Activated CD8-positive, alpha-beta T cell treated with anti-CD3 and anti-CD28 coated beads, Interleukin-2, amount 10 ng/mL, durations not matched to agents 7 days and 5 days (primary cell): ENCODE measurements at regions not wholly inside any gene's neighbourhood (a gene's known extent, or its start where the extent isn't known, plus 50 kb on each side); places are given as distances from the start of the nearest gene placed in this dataset.

Experiments used
- ATAC-seq: fragments of 150-1000 bp; cut with Tn5 transposase; one replicate; pipeline ENCODE4 v1.10.0; 2021; ENCODE audit warnings: moderate library complexity
- CTCF ChIA-PET: fragments of 350-600 bp; sonication (Branson Sonifier 250); formaldehyde crosslinking; loops from one replicate; lab custom pipeline; 2021; ENCODE audit warnings: antibody characterized with exemption; lab: Charles Lee
- POLR2A ChIA-PET: fragments of 350-600 bp; sonication (Branson Sonifier 250); formaldehyde crosslinking; loops from one replicate; lab custom pipeline; 2021; ENCODE audit warnings: antibody characterized with exemption; lab: Charles Lee
- DNase-seq: peaks from one replicate; pipeline ENCODE4 v3.0.0-alpha.2; 2020
- H3K27ac Mint-ChIP-seq: one replicate; pipeline ENCODE4 v1.8.0; 2021; ENCODE audit warnings: mild to moderate bottlenecking, mixed read lengths
- H3K27me3 Mint-ChIP-seq: one replicate; pipeline ENCODE4 v1.8.0; 2021; ENCODE audit warnings: low read depth, mixed read lengths
- H3K36me3 Mint-ChIP-seq: one replicate; pipeline ENCODE4 v1.8.0; 2021; ENCODE audit warnings: low read depth, mixed read lengths
- H3K4me1 Mint-ChIP-seq: one replicate; pipeline ENCODE4 v1.8.0; 2021; ENCODE audit warnings: low read depth, mixed read lengths
- H3K4me3 Mint-ChIP-seq: one replicate; pipeline ENCODE4 v1.8.0; 2021; ENCODE audit warnings: mild to moderate bottlenecking, mixed read lengths
- H3K9me3 Mint-ChIP-seq: one replicate; pipeline ENCODE4 v1.8.0; 2022; ENCODE audit warnings: mixed read lengths; ENCODE audit not compliant: insufficient read depth

DNA sequence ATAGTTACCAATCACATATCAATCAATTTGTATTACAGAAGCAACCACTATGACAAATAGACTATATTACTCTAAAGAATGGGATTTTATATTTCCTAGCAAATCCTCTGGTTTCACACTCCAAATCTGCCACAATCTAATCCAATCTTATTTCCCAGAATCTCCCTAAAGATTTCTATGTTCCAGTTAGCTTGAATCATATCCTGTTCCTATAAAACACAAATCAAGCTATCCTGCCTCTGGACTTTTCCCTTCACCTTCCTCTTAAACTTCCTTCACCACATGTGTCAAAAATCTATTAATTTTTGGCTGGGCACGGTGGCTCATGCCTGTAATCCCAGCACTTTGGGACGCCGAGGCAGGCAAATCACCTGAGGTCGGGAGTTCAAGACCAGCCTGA, 50.0 kb downstream of the PIK3C2A start:
- POLR2A ChIA-PET = no interaction called here
- peaks cover 18% of the 10 kb centered on the region for H3K36me3 Mint-ChIP-seq
- ATAC-seq = no peak
- CTCF ChIA-PET = no interaction called here
- no peak overlapping the region for H3K27ac Mint-ChIP-seq
- DNase-seq = no peak
- no peaks in the 10 kb centered on the region for H3K9me3 Mint-ChIP-seq
- H3K27me3 Mint-ChIP-seq = no peaks in the 10 kb centered on the region
- H3K4me3 Mint-ChIP-seq = no peak overlapping the region
- H3K4me1 Mint-ChIP-seq = peaks cover 29% of the 10 kb centered on the region

DNA sequence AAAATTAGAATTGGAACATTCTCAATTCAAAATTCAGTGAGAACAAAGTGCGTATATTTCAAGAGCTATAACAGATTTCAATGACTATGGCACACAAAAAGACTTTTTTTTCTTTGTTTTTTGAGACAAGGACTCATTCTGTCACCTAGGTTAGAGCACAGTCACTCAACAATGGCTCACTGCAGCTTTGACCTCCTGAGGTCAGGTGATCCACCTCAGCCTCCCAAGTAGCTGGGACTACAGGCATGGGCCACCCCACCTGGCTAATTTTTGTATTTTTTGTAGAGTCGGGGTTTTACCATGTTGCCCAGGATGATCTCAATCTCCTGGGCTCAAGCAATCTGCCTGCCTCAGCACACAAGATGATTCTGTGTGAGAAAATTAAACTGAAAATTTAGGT, 51.5 kb downstream of the PIK3C2A start:
- Mint-ChIP-seq H3K4me1 (peaks cover 14% of the 10 kb centered on the region), H3K27me3 (no peaks in the 10 kb centered on the region), H3K4me3 (no peak overlapping the region), H3K36me3 (peaks cover 16% of the 10 kb centered on the region), H3K9me3 (no peaks in the 10 kb centered on the region), H3K27ac (no peak overlapping the region)
- DNase-seq (no peak), ATAC-seq (no peak)
- POLR2A ChIA-PET = no interaction called here
- CTCF ChIA-PET = no interaction called here

DNA sequence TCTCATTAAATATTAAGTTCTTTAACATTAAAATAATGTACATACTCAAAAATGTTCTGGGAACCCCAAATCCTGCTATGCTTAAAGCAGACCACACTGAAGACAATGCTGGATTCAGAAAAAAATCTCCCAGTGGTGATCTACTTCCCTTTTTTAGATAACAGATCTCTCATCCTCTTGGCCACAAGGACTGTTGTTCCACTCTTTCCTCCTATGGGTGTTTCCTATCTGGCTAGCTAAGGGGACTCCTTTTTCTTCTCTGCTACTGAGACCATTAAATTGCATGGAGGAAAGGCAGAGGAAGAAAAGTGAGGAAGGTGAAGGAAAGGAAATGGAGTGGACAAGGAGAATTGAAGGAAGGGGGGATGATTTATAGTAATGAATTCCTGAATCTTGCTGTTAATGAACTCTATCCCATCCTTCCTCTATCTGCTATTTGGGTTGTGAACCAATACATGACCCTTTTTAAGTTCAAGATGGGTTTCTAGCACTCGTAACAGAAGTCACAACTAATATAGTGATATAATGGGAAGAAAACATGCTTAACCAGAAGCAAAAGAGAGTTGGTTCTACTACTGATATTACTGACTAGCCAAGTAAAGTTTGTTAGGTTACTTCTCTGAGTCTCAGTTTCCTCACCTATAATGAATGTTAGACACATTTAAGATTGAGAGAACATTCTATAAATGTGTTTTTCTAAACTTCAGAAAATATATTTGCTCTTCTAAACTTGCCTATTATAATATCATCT, 53.2 kb downstream of the PIK3C2A start:
- DNase-seq (no peak), ATAC-seq (no peak)
- H3K4me1 Mint-ChIP-seq = peaks cover 5% of the 10 kb centered on the region
- H3K4me3 Mint-ChIP-seq = no peak overlapping the region
- H3K27ac Mint-ChIP-seq = no peak overlapping the region
- CTCF ChIA-PET = no interaction called here
- H3K27me3 Mint-ChIP-seq = no peaks in the 10 kb centered on the region
- no peaks in the 10 kb centered on the region for H3K9me3 Mint-ChIP-seq
- H3K36me3 Mint-ChIP-seq = peaks cover 12% of the 10 kb centered on the region
- POLR2A ChIA-PET = no interaction called here

DNA sequence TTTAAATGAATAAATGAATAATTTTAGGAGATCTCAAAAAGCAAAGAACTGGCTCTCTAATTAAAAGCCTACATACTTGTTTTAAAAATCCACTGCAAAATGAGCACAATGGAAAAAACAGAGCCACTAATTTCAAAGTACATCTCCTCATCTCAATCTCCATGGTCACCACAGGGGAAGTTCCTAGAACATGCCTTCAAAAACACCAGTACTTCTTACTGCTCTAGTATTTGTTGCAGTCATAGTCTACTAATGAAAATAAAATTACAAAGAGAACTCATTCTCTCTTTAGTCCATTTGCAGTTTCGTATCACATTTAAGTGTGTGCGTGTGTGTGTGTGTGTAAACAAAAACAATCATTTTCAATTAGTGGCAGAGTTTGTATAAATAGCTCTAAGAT, 54.0 kb downstream of the PIK3C2A start:
- Mint-ChIP-seq H3K36me3 (peaks cover 12% of the 10 kb centered on the region), H3K27ac (no peak overlapping the region), H3K27me3 (no peaks in the 10 kb centered on the region), H3K4me1 (peaks cover 5% of the 10 kb centered on the region), H3K9me3 (no peaks in the 10 kb centered on the region), H3K4me3 (no peak overlapping the region)
- POLR2A ChIA-PET = no interaction called here
- ATAC-seq (no peak), DNase-seq (no peak)
- CTCF ChIA-PET = no interaction called here

DNA sequence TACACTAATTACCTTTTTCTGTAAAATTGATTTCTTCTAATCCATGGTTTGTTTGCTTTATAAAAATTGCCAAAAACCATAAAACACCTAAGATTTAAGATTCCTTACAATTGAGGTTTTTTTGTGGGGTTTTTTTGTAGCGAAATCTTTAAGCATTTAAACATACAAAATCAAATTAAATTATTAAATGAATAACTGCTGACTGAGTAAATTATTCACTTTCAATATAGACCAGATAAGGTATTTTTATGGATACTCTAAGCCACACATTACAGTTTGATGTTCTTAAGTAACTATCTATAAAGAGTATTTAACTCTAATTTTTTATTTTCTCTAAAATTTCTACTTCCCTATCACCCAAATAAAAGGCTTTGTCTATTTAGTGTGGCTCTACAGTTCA, 55.5 kb downstream of the PIK3C2A start:
- no peak overlapping the region for H3K4me3 Mint-ChIP-seq
- H3K9me3 Mint-ChIP-seq = no peaks in the 10 kb centered on the region
- DNase-seq (no peak), ATAC-seq (no peak)
- no peak overlapping the region for H3K27ac Mint-ChIP-seq
- ChIA-PET CTCF (no interaction called here), POLR2A (no interaction called here)
- peaks cover 5% of the 10 kb centered on the region for H3K4me1 Mint-ChIP-seq
- no peaks in the 10 kb centered on the region for H3K27me3 Mint-ChIP-seq
- H3K36me3 Mint-ChIP-seq = peaks cover 16% of the 10 kb centered on the region

DNA sequence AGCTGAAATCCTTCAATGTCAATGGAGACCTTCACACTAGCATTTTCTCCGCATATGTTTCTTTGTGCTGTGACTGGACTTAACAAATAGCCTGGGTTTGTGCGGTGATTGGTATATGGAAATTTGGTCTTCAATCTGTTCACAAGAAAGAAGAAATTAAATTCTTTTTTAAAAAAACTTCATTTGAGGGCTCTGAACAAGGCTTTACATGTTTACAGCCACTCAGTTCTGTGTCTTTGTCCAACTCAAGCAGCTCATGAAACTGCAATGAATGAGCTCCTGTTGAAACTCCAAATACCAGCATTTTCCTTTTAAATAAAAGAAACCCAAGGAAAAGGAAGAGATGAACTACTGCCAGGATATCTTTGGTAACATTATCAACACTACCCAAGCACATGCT, 57.3 kb downstream of the PIK3C2A start:
- Mint-ChIP-seq H3K27ac (no peak overlapping the region), H3K4me3 (no peak overlapping the region), H3K36me3 (peaks cover 19% of the 10 kb centered on the region), H3K4me1 (peaks cover 5% of the 10 kb centered on the region), H3K9me3 (no peaks in the 10 kb centered on the region), H3K27me3 (no peaks in the 10 kb centered on the region)
- ATAC-seq (no peak), DNase-seq (no peak)
- ChIA-PET CTCF (interaction anchor here (0.6 to 1.5 kb wide), 2 partner anchors 14 to 60 kb away, joined by 3 read pairs; no protein-coding TSS in a partner anchor), POLR2A (no interaction called here)

DNA sequence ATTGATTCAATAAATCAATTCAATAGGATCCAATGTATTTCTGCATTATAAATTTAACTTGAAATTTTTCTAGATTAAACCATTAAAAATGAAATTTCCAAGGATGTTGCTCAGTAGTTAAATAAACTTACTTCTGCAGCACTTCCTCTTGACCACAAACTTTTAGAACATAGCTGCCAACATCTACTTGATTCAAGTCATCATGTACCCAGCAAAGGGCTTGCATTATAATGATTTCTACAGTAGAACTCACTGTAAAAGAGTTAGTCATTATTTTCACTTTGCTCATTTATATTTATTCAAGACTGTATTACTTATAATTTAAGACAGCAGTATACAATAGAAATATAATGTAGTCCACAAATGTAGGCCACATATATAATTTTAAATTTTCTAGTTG, 59.2 kb downstream of the PIK3C2A start:
- CTCF ChIA-PET = no interaction called here

DNA sequence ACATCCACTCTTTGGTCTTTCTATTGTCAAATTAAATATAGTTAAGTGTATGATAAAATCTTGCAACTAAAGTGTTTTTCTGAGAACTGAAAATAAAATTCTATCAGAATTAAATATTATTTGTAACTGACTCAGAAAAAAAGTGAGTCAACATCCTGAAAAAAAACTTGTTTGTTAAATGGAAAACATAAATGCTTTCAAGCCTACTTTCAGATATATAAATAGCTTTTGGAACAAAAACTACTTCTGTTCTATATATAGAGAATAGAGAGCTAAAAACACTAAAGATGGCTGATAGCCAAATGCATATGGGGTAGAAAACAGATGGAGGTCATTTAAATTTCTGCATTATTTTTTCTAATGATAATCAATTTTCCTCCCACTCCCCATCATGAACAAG, 61.8 kb downstream of the PIK3C2A start:
- ChIA-PET POLR2A (no interaction called here), CTCF (no interaction called here)
- H3K36me3 Mint-ChIP-seq = peaks cover 17% of the 10 kb centered on the region
- H3K4me3 Mint-ChIP-seq = no peak overlapping the region
- H3K27me3 Mint-ChIP-seq = no peaks in the 10 kb centered on the region
- no peak overlapping the region for H3K27ac Mint-ChIP-seq
- no peaks in the 10 kb centered on the region for H3K9me3 Mint-ChIP-seq
- ATAC-seq = no peak
- no peak for DNase-seq
- no peaks in the 10 kb centered on the region for H3K4me1 Mint-ChIP-seq

More for the DNA sequence above, 59.2 kb downstream of the PIK3C2A start:
- H3K4me1 Mint-ChIP-seq = no peaks in the 10 kb centered on the region
- H3K9me3 Mint-ChIP-seq = no peaks in the 10 kb centered on the region
- H3K4me3 Mint-ChIP-seq = no peak overlapping the region
- ATAC-seq = no peak
- H3K27me3 Mint-ChIP-seq = no peaks in the 10 kb centered on the region
- POLR2A ChIA-PET = no interaction called here
- no peak overlapping the region for H3K27ac Mint-ChIP-seq
- no peak for DNase-seq
- peaks cover 15% of the 10 kb centered on the region for H3K36me3 Mint-ChIP-seq

DNA sequence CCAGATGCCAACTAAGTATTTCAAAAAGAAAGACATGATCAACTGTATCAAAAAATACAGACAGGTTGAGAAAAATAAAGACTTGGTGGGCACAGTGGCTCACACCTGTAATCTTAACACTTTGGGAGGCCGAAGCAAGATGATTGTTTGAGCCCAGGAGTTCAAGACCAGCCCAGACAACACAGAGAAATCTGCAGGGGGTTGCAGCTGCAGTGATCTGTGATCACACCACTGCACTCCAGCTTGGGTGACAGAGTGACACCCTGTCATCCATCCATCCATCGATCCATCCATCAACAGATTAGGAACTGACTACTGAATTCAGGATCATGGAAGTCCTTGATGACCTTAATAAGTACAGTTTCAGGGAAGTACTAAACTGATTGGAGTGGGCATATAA, 65.0 kb upstream of the RPS13 start:
- Mint-ChIP-seq H3K27ac (no peak overlapping the region), H3K27me3 (no peaks in the 10 kb centered on the region), H3K4me3 (no peak overlapping the region), H3K9me3 (no peaks in the 10 kb centered on the region), H3K4me1 (no peaks in the 10 kb centered on the region), H3K36me3 (peaks cover 16% of the 10 kb centered on the region)
- POLR2A ChIA-PET = no interaction called here
- CTCF ChIA-PET = no interaction called here
- no peak for ATAC-seq
- no peak for DNase-seq

DNA sequence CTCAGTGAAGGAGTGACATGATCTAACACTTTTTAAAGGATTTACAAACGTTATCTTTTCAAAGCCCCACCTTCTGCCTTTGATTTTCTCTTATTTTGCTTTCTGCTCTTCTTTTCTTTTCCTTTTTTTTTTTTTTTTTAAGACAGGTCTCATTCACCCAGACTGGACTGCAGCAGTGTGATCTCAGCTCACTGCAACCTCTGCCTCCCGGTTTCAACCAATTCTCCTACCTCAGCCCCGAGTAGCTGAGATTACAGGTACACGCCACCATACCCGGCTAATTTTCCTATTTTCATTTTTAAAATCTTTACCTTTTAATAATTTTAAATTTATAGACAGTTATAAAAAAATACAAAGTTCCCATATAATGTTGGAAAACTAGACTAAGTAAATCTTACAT, 63.7 kb upstream of the RPS13 start:
- no peaks in the 10 kb centered on the region for H3K27me3 Mint-ChIP-seq
- peaks cover 11% of the 10 kb centered on the region for H3K36me3 Mint-ChIP-seq
- POLR2A ChIA-PET = no interaction called here
- no peaks in the 10 kb centered on the region for H3K4me1 Mint-ChIP-seq
- CTCF ChIA-PET = no interaction called here
- H3K27ac Mint-ChIP-seq = no peak overlapping the region
- no peak for DNase-seq
- H3K4me3 Mint-ChIP-seq = no peak overlapping the region
- ATAC-seq = no peak
- H3K9me3 Mint-ChIP-seq = no peaks in the 10 kb centered on the region

DNA sequence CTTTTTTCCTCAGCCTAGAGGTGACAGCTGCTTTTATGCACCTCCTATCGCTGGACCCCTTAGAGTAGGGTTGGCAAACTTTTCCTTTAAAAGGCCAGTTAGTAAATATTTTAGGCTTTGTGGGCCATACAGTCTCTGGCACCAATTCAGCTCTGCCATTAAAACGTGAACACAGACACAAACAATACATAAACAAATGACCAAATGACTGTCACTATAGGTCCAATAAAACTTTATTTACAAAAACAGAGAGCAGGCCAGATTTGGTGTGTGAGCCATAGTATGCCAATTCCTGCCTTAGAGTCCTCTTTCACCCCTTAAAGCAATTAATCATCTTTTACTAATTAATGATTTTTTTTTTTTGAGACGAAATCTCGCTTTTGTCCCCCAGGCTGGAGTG, 61.1 kb upstream of the RPS13 start:
- ATAC-seq (no peak), DNase-seq (no peak)
- H3K4me1 Mint-ChIP-seq = no peaks in the 10 kb centered on the region
- no peak overlapping the region for H3K27ac Mint-ChIP-seq
- ChIA-PET POLR2A (no interaction called here), CTCF (interaction anchor here (0.7 kb wide), 1 partner anchor 177 kb away, joined by 3 read pairs; no protein-coding TSS in a partner anchor)
- H3K27me3 Mint-ChIP-seq = no peaks in the 10 kb centered on the region
- H3K36me3 Mint-ChIP-seq = peaks cover 11% of the 10 kb centered on the region
- H3K4me3 Mint-ChIP-seq = no peak overlapping the region
- no peaks in the 10 kb centered on the region for H3K9me3 Mint-ChIP-seq

DNA sequence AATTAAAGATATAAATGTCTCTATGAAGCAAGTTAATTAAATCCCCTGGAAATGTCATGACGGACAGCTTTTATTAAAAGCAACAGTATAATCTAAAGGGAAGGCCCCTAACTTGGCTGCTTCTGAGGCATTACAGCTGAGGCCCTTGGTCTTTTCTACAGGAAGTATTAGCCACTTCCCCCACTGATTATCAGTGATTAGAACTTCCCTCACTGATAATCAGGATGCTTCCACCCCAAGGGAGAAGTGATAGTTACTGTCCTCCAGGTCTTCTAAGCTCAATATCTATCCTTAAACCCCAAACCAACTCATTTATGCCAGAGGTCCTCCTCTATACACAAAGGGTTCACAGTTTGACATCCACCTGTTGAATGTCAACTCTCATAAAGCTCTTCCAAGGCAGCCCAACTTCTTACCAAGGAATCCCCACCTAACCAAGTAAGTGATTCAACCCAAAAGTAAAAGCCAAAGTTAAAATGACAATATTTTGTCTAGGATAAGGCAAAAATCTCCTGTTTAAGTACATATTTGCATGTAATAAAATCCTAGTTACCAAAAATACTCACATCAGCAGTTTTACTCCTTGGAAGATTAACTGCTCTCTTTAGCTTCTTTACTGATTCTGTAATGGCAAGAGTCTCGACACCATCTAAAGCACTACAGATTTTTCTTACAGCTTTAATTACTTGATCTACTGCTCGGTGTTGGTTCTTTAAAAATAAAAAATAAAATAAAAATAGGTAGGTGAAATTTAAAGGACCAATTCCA, 58.6 kb upstream of the RPS13 start:
- POLR2A ChIA-PET = no interaction called here
- H3K9me3 Mint-ChIP-seq = no peaks in the 10 kb centered on the region
- H3K36me3 Mint-ChIP-seq = peaks cover 12% of the 10 kb centered on the region
- CTCF ChIA-PET = interaction anchor here (0.7 kb wide), 2 partner anchors 15 to 351 kb away, joined by 3 read pairs; no protein-coding TSS in a partner anchor
- H3K27me3 Mint-ChIP-seq = no peaks in the 10 kb centered on the region
- H3K4me3 Mint-ChIP-seq = no peak overlapping the region
- H3K4me1 Mint-ChIP-seq = no peaks in the 10 kb centered on the region
- DNase-seq (no peak), ATAC-seq (no peak)
- H3K27ac Mint-ChIP-seq = no peak overlapping the region
